ENCODE measurements at regions not wholly inside any gene's neighbourhood (a gene's known extent, or its start where the extent isn't known, plus 50 kb on each side); places are given as distances from the start of the nearest gene placed in this dataset.

- no peak overlapping the region for H2AFZ ChIP-seq
- Mint-ChIP-seq H3K27me3 (ENCODE audit: insufficient read depth, low read depth, poor library complexity) (peaks cover 3% of the 10 kb centered on the region), H3K36me3 (ENCODE audit: low read depth) (peaks cover 4% of the 10 kb centered on the region; the same call in 1 of the 3 replicates), H3K9me3 (peaks cover 88% of the 10 kb centered on the region), H3K4me1 (no peaks in the 10 kb centered on the region), H3K4me3 (no peak overlapping the region), H3K27ac (no peak overlapping the region)
- H3K27me3 ChIP-seq (ENCODE audit: insufficient read depth) = no peaks in the 10 kb centered on the region
- H3F3A ChIP-seq (replicated peaks; ENCODE audit: low read depth) = no peaks in the 10 kb centered on the region
- no peaks in the 10 kb centered on the region for H4K20me1 ChIP-seq (replicated peaks; ENCODE audit: insufficient read depth)
- no peak overlapping the region for H3K27ac ChIP-seq (ENCODE audit: low read depth)
- no peak overlapping the region for H3K4me3 ChIP-seq
- DNase-seq (ENCODE audit: low spot score) (no peak), ATAC-seq (no peak)
- TF ChIP-seq CTCF (conservative IDR thresholded peaks at IDR 0.05; ENCODE audit: low read depth in 2 of 2) (no peak), JUNB (IDR thresholded peaks at IDR 0.05; ENCODE audit: unreplicated experiment) (no peak), REST (IDR thresholded peaks at IDR 0.05; ENCODE audit: unreplicated experiment) (no peak), ZNF114 (CRISPR knock-in tag; IDR thresholded peaks at IDR 0.05) (no peak), EZH2 (IDR thresholded peaks at IDR 0.05; ENCODE audit: low read depth, unreplicated experiment) (no peak), NANOG (IDR thresholded peaks at IDR 0.05; ENCODE audit: borderline replicate concordance) (no peak), EZH2phosphoT487 (IDR thresholded peaks at IDR 0.05; ENCODE audit: unreplicated experiment) (no peak), CREB1 (CRISPR knock-in tag; IDR thresholded peaks at IDR 0.05; ENCODE audit: low read depth) (no peak), ETS1 (IDR thresholded peaks at IDR 0.05) (no peak)
- H3K4me1 ChIP-seq (ENCODE audit: insufficient read depth) = no peaks in the 10 kb centered on the region
- no peaks in the 10 kb centered on the region for H3K9me2 ChIP-seq (ENCODE audit: insufficient read depth)
- no peak overlapping the region for H3K4me2 ChIP-seq
- H3K36me3 ChIP-seq (ENCODE audit: insufficient read depth) = 0 out of 2 replicates have a peak, but pooled peaks cover 2% of the 10 kb centered on the region
- no peaks in the 10 kb centered on the region for H3K79me2 ChIP-seq (replicated peaks; ENCODE audit: insufficient read depth)
These were observed 282.1 kb upstream of the CHD6 start for GRCh38 chr20:41900201-41900691.

- no peak overlapping the region for H3K4me3 Mint-ChIP-seq
- H3K36me3 Mint-ChIP-seq (ENCODE audit: low read depth) = no peaks in the 10 kb centered on the region; the same call in 2 of the 3 replicates
- no peak overlapping the region for H3K27ac ChIP-seq (ENCODE audit: low read depth)
- TF ChIP-seq STAT1 (IDR thresholded peaks at IDR 0.05; ENCODE audit: unreplicated experiment) = no peak
- no peak for TF ChIP-seq NANOG (IDR thresholded peaks at IDR 0.05; ENCODE audit: borderline replicate concordance)
- TF ChIP-seq ZNF331 (CRISPR knock-in tag; IDR thresholded peaks at IDR 0.05; ENCODE audit: low read depth) = no peak
- TF ChIP-seq ETS1 (IDR thresholded peaks at IDR 0.05) = no peak
- no peak for TF ChIP-seq JUNB (IDR thresholded peaks at IDR 0.05; ENCODE audit: unreplicated experiment)
- TF ChIP-seq POLR2AphosphoS5 (IDR thresholded peaks at IDR 0.05; ENCODE audit: low read depth) = no peak
- no peak for TF ChIP-seq CREB1 (CRISPR knock-in tag; IDR thresholded peaks at IDR 0.05; ENCODE audit: low read depth)
- TF ChIP-seq REST (IDR thresholded peaks at IDR 0.05; ENCODE audit: unreplicated experiment) = no peak
- TF ChIP-seq ZNF114 (CRISPR knock-in tag; IDR thresholded peaks at IDR 0.05) = no peak
- no peak for TF ChIP-seq EZH2phosphoT487 (IDR thresholded peaks at IDR 0.05; ENCODE audit: unreplicated experiment)
These were observed 279.5 kb upstream of the CHD6 start for GRCh38 chr20:41897708-41898107.

More at GRCh38 chr20:41897708-41898107, 279.5 kb upstream of the CHD6 start:
- no peaks in the 10 kb centered on the region for H3F3A ChIP-seq (replicated peaks; ENCODE audit: low read depth)
- Mint-ChIP-seq H3K9me3 (peaks cover 89% of the 10 kb centered on the region), H3K27me3 (ENCODE audit: insufficient read depth, low read depth, poor library complexity) (peaks cover 3% of the 10 kb centered on the region), H3K27ac (no peak overlapping the region), H3K4me1 (no peaks in the 10 kb centered on the region)
- no peaks in the 10 kb centered on the region for H3K4me1 ChIP-seq (ENCODE audit: insufficient read depth)
- H2AFZ ChIP-seq = no peak overlapping the region
- 0 out of 2 replicates have a peak, but pooled peaks cover 2% of the 10 kb centered on the region for H3K36me3 ChIP-seq (ENCODE audit: insufficient read depth)
- H3K4me3 ChIP-seq = no peak overlapping the region
- no peak for ATAC-seq
- no peak for DNase-seq (ENCODE audit: low spot score)
- H3K27me3 ChIP-seq (ENCODE audit: insufficient read depth) = no peaks in the 10 kb centered on the region
- no peaks in the 10 kb centered on the region for H3K79me2 ChIP-seq (replicated peaks; ENCODE audit: insufficient read depth)
- H3K9me2 ChIP-seq (ENCODE audit: insufficient read depth) = no peaks in the 10 kb centered on the region
- no peaks in the 10 kb centered on the region for H4K20me1 ChIP-seq (replicated peaks; ENCODE audit: insufficient read depth)
- no peak overlapping the region for H3K4me2 ChIP-seq
